ENCODE measurements at regions not wholly inside any gene's neighbourhood (a gene's known extent, or its start where the extent isn't known, plus 50 kb on each side); places are given as distances from the start of the nearest gene placed in this dataset.

GRCh38 chr1:188906921-188907641 lies 1570.6 kb downstream of the BRINP3 start:
- TF ChIP-seq POLR2AphosphoS5 (IDR thresholded peaks at IDR 0.05; ENCODE audit: low read depth, low read length) (no peak), POLR2A (IDR thresholded peaks at IDR 0.05; ENCODE audit: low read depth, low read length) (no peak), TAF1 (IDR thresholded peaks at IDR 0.05; ENCODE audit: borderline replicate concordance, low read depth, low read length) (no peak)

All from GM12892 (cell line).